ENCODE measurements at regions not wholly inside any gene's neighbourhood (a gene's known extent, or its start where the extent isn't known, plus 50 kb on each side); places are given as distances from the start of the nearest gene placed in this dataset.
"Not testable (repeated sequence)": the region's sequence is repeated elsewhere in the genome, so short reads cannot be mapped to it uniquely, and the experiment has no call there.

DNA sequence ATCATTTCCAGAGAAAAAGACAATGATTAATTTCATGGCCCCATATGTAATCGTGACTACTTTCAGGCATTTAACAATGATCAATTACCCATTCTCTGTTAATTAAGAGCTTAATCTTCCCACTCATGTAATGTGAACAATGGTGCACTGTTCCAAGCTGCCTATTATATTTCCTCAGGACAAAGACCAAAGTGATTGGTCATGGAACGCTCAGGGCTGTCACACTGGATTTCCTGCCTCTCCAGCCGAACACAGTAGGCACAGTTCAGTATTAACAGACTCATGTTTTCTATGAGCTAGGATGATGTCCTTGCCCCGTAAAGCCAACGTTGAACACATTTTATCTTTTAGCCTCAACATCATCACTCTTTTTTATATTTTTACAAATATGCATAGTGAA, 142.7 kb upstream of the FZD8 start:
- ATAC-seq: no peak
- Mint-ChIP-seq H3K36me3 (ENCODE audit: low read depth) (no peaks in the 10 kb centered on the region), H3K27ac (no peak overlapping the region), H3K4me1 (no peaks in the 10 kb centered on the region), H3K27me3 (no peaks in the 10 kb centered on the region), H3K4me3 (no peak overlapping the region), H3K9me3 (ENCODE audit: low read depth) (peaks cover 9% of the 10 kb centered on the region)
- intact Hi-C loops (cut with DNase I, micrococcal nuclease): no loop called here
- ChIA-PET CTCF (no interaction called here), POLR2A (no interaction called here)
- no peak for DNase-seq

DNA sequence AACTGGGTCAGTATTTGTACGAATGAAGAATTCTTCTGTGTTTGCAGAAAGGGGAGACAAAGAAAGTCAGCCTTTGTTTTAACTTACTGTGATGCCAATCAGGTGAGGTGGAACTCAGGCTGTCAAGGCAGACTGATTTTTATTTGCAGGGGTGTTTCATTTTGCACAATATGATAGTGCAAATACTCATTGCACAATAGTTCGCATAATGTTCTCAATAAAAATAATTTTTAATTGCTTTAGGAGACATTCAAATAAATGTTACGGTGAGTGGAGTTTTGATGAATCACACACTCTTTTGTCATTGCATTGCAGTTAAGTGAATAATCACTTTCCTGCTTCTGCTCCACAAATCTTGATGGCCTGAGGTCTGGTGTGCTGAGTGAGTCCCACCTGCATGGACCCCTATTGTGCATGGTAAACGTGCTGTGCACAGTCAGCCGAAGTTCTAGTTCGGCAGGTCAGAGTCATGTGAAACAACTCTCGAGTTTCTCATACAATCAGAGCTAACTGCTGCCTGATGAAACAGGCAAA, 141.3 kb upstream of the FZD8 start:
- H3K27me3 Mint-ChIP-seq: peaks cover 2% of the 10 kb centered on the region
- peaks cover 9% of the 10 kb centered on the region for H3K9me3 Mint-ChIP-seq (ENCODE audit: low read depth)
- H3K4me1 Mint-ChIP-seq: no peaks in the 10 kb centered on the region
- ATAC-seq (no peak), DNase-seq (no peak)
- ChIA-PET POLR2A (no interaction called here), CTCF (no interaction called here)
- intact Hi-C loops (cut with DNase I, micrococcal nuclease): no loop called here
- H3K4me3 Mint-ChIP-seq: no peak overlapping the region
- no peaks in the 10 kb centered on the region for H3K36me3 Mint-ChIP-seq (ENCODE audit: low read depth)
- H3K27ac Mint-ChIP-seq: no peak overlapping the region

DNA sequence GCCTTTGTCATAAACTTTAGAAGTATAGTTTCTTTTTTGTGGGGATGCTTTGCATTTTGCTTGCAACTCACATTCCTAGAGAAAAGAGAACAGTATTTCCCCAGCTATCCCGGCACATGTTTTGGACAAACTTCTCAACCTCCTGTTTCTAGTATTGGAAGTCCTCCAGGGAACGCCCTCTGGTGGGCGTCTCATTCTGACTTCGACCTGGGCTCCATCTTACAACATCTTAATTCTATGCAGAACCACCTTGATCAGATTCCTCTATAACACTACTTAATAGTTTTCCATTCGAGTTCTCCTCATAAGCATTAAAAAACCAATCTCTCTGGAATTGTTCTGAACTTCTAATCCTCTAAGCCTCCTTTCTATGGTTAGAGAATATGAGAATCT, 139.5 kb upstream of the FZD8 start:
- H3K27me3 Mint-ChIP-seq: peaks cover 6% of the 10 kb centered on the region
- no peak overlapping the region for H3K4me3 Mint-ChIP-seq
- peaks cover 1% of the 10 kb centered on the region for H3K9me3 Mint-ChIP-seq (ENCODE audit: low read depth)
- ATAC-seq (no peak), DNase-seq (peak; percentile 9)
- POLR2A ChIA-PET: no interaction called here
- no peaks in the 10 kb centered on the region for H3K4me1 Mint-ChIP-seq
- intact Hi-C loops (cut with DNase I, micrococcal nuclease): loop anchor here in 1 of 2 experiments (1.0 kb wide), 1 partner anchor 146 kb away; no protein-coding TSS in a partner anchor
- H3K36me3 Mint-ChIP-seq (ENCODE audit: low read depth): no peaks in the 10 kb centered on the region
- CTCF ChIA-PET: no interaction called here
- no peak overlapping the region for H3K27ac Mint-ChIP-seq

DNA sequence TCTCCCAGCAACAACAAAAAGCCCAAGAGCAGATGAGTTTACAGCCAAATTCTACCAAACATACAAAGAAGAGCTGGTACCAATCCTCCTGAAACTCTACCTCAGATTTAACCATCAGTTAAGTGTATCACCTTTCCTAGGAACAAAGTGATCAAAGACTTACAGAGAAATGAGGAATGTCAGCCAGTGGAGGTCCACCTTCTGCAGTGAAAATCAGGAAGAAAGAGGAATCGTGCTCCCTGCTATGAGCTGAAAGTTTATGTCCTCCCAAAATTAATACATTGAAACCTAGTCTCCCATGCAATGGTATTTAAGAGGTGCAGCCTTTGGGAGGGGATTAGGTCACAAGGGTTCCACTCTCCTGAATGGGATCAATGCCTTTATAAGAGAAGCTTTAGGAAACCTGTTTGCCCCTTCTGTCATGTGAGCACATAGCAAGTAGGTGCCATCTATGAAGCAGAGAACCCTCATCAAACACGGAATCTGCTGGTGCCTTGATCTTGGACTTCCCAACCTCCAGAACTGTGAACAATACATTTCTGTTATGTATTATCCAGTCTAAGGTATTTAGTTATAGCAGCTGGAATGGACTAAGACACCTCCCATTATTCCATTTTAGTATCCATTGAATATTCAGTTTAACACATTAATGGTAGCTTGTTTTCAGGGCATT, 139.0 kb upstream of the FZD8 start:
- no peaks in the 10 kb centered on the region for H3K9me3 Mint-ChIP-seq (ENCODE audit: low read depth)
- no peak overlapping the region for H3K4me3 Mint-ChIP-seq
- no peaks in the 10 kb centered on the region for H3K4me1 Mint-ChIP-seq
- DNase-seq (no peak), ATAC-seq (no peak)
- CTCF ChIA-PET: interaction anchor here (1.0 kb wide), 1 partner anchor 12 kb away, joined by 3 read pairs; no protein-coding TSS in a partner anchor
- intact Hi-C loops (cut with DNase I, micrococcal nuclease): loop anchor here in 1 of 2 experiments (1.0 kb wide), 1 partner anchor 146 kb away; no protein-coding TSS in a partner anchor
- H3K36me3 Mint-ChIP-seq (ENCODE audit: low read depth): no peaks in the 10 kb centered on the region
- no peak overlapping the region for H3K27ac Mint-ChIP-seq
- peaks cover 6% of the 10 kb centered on the region for H3K27me3 Mint-ChIP-seq
- POLR2A ChIA-PET: no interaction called here

DNA sequence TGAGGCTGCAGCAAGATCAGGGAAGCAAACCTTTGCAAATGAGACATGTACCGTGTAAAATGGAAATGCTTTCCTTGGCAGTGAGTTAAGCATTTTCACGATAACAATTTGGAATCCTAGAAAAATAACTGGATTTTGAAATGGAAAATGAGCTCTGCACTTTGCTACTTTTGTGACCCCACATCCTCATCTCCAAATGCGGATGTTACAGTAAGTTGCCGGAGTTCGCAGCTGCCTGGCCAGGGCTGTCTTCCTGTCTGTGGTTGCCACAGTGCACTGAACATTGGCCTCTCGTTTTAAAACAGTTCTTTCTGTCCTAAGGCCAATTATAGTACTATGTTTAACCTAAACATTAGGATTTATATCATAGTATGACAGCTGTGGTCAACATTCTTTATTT, 136.2 kb upstream of the FZD8 start:
- peaks cover 6% of the 10 kb centered on the region for H3K27me3 Mint-ChIP-seq

DNA sequence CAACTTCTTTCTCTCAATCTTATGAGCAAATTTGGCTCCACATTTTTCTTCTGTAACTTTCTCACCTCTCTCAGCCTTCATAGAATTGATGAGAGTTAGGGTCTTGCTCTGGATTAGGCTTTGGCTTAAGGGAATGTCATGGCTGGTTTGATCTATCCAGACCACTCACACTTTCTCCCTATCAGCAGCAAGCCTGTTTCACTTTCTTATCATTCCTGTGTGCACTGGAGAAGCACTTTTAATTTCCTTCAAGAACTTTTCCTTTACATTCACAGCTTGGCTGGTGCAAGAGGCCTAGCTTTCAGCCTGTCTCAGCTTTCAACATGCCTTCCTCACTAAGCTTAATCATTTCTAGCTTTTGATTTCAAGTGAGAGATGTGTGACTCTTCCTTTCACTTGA, 134.5 kb upstream of the FZD8 start:
- ATAC-seq; DNase-seq; H3K4me3 Mint-ChIP-seq; POLR2A ChIA-PET; H3K9me3 Mint-ChIP-seq (ENCODE audit: low read depth); H3K27me3 Mint-ChIP-seq; intact Hi-C loops (cut with DNase I, micrococcal nuclease); H3K4me1 Mint-ChIP-seq; H3K27ac Mint-ChIP-seq; H3K36me3 Mint-ChIP-seq (ENCODE audit: low read depth); CTCF ChIA-PET: not testable (repeated sequence)

More for the DNA sequence above, 136.2 kb upstream of the FZD8 start:
- Mint-ChIP-seq H3K36me3 (ENCODE audit: low read depth) (no peaks in the 10 kb centered on the region), H3K27ac (no peak overlapping the region), H3K4me3 (no peak overlapping the region), H3K4me1 (no peaks in the 10 kb centered on the region), H3K9me3 (ENCODE audit: low read depth) (no peaks in the 10 kb centered on the region)
- CTCF ChIA-PET: interaction anchor here (0.6 kb wide), 1 partner anchor 44 kb away, joined by 3 read pairs; no protein-coding TSS in a partner anchor
- POLR2A ChIA-PET: no interaction called here
- DNase-seq (no peak), ATAC-seq (no peak)
- intact Hi-C loops (cut with DNase I, micrococcal nuclease): no loop called here

DNA sequence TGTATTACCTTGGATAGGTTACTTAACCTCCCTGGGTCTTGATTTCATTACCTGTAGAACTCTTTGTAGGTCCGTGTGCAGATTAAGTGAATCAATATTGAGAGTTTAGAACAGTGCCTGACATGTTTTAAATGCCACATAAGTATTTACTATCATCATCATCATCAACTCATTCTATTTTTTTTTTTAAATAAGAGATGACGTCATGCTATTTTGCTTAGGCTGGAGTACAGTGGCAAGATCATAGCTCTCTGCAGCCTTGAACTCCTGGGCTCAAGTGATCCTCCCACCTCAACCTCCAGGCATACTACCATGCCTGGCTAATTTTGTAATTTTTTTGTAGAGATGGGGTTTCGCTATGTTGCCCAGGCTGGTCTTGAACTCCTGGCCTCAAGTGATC, 132.0 kb upstream of the FZD8 start:
- Mint-ChIP-seq H3K4me3 (no peak overlapping the region), H3K4me1 (no peaks in the 10 kb centered on the region), H3K9me3 (ENCODE audit: low read depth) (no peaks in the 10 kb centered on the region), H3K27me3 (peaks cover 6% of the 10 kb centered on the region), H3K36me3 (ENCODE audit: low read depth) (no peaks in the 10 kb centered on the region), H3K27ac (no peak overlapping the region)
- POLR2A ChIA-PET: no interaction called here
- intact Hi-C loops (cut with DNase I, micrococcal nuclease): no loop called here
- ATAC-seq: no peak
- DNase-seq: no peak
- CTCF ChIA-PET: no interaction called here

DNA sequence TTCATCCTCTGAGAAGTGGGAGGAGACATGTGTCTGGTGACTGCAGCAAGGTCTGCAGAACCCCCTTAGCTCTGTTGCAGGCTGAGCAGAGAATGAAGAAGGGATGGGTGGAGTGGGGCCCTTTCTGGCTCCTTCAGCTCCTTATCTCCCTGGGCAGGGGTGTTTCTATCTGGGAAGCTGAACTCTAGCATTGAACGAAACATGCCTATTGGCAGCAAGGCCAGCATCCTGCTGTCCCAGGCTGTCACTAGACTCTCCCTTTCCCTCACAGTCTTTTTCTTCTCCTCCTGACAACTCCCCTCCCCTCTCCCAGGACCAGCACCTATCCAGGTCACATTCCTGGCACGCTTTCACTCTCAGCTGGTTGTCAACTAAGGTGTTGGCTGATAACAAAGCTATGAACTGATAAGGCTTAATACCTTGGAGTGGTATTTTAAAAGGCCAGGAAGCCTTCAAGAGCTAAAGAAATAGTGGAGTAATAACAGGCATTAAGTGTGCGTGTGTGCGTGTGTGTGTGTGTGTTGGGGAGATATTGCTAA, 128.8 kb upstream of the FZD8 start:
- Mint-ChIP-seq H3K4me3 (no peak overlapping the region), H3K27ac (no peak overlapping the region), H3K9me3 (ENCODE audit: low read depth) (no peaks in the 10 kb centered on the region), H3K4me1 (no peaks in the 10 kb centered on the region), H3K36me3 (ENCODE audit: low read depth) (no peaks in the 10 kb centered on the region), H3K27me3 (peaks cover 1% of the 10 kb centered on the region)
- no peak for DNase-seq
- POLR2A ChIA-PET: no interaction called here
- intact Hi-C loops (cut with DNase I, micrococcal nuclease): no loop called here
- CTCF ChIA-PET: interaction anchor here (0.5 kb wide), 1 partner anchor 20 kb away, joined by 3 read pairs; no protein-coding TSS in a partner anchor
- no peak for ATAC-seq

DNA sequence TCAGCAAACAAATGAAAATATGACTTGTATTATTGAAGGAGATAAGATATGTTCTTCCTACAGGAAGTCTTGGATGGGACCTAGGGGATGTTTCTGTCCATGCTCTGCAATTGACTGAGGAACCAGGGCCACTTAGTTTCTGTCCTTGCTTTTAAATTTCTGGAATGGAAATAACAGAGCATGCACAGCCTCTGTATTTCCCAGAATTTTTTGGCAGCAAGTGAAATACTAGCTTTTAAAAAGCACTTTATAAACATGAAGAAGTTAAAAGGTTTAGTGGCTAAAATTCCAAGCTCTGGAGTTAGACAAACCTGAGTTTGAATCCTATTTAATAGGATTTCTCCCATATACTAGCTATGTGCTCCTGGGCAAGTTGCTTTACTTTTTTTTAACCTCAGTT, 127.7 kb upstream of the FZD8 start:
- DNase-seq (no peak), ATAC-seq (no peak)
- Mint-ChIP-seq H3K36me3 (ENCODE audit: low read depth) (no peaks in the 10 kb centered on the region), H3K4me1 (no peaks in the 10 kb centered on the region), H3K27ac (no peak overlapping the region), H3K9me3 (ENCODE audit: low read depth) (no peaks in the 10 kb centered on the region), H3K27me3 (peaks cover 1% of the 10 kb centered on the region), H3K4me3 (no peak overlapping the region)
- intact Hi-C loops (cut with DNase I, micrococcal nuclease): no loop called here
- POLR2A ChIA-PET: no interaction called here
- CTCF ChIA-PET: no interaction called here

DNA sequence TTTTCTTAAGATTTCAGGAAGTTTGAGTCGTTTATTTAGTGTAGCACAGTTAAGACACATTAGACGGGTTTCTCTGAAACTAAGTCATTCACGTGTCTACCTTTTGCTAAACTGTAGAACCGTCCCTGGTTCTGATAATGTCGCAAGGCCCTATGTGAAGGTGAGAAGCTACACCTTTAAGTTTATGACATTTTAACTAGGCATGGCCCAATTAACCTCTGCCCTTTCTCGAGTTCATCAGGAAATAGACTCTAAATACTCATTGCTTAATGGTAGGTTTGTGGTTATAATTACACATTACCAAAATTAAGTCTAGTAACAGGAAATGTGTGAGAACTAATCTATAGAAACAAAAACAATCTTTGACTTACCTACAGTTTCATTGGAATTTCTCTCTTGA, 126.6 kb upstream of the FZD8 start:
- no peak overlapping the region for H3K4me3 Mint-ChIP-seq
- H3K4me1 Mint-ChIP-seq: no peaks in the 10 kb centered on the region
- H3K27me3 Mint-ChIP-seq: peaks cover 1% of the 10 kb centered on the region
- ATAC-seq (no peak), DNase-seq (no peak)
- POLR2A ChIA-PET: no interaction called here
- no peak overlapping the region for H3K27ac Mint-ChIP-seq
- H3K36me3 Mint-ChIP-seq (ENCODE audit: low read depth): no peaks in the 10 kb centered on the region
- CTCF ChIA-PET: interaction anchor here (0.9 to 1.1 kb wide), 3 partner anchors 9 to 16 kb away, joined by 3 to 4 read pairs (median 3); no protein-coding TSS in a partner anchor
- H3K9me3 Mint-ChIP-seq (ENCODE audit: low read depth): no peaks in the 10 kb centered on the region
- intact Hi-C loops (cut with DNase I, micrococcal nuclease): no loop called here

DNA sequence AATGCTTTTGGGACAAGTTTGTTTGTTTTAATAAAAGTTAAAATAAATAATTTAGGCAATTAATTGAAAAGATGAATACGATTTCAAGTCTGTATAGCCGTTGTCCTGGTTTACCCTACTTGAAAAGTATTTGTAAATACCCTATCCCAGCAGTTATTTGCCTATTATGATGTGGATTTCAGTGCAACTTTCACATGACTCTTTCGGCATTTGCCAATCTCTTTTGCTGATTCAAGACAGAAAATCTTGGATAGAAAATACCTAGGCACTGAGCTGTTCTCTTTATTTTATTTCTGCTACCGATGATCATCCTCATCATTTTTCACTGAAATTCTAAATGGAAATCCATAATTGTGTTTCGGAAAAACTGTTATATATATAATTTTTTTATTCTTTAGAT, 125.9 kb upstream of the FZD8 start:
- Mint-ChIP-seq H3K27me3 (peaks cover 1% of the 10 kb centered on the region), H3K4me3 (no peak overlapping the region), H3K4me1 (no peaks in the 10 kb centered on the region), H3K27ac (no peak overlapping the region), H3K36me3 (ENCODE audit: low read depth) (no peaks in the 10 kb centered on the region), H3K9me3 (ENCODE audit: low read depth) (no peaks in the 10 kb centered on the region)
- ChIA-PET CTCF (interaction anchor here (0.9 to 1.1 kb wide), 3 partner anchors 8 to 15 kb away, joined by 3 to 4 read pairs (median 3); no protein-coding TSS in a partner anchor), POLR2A (no interaction called here)
- intact Hi-C loops (cut with DNase I, micrococcal nuclease): no loop called here
- ATAC-seq: no peak
- DNase-seq: no peak

DNA sequence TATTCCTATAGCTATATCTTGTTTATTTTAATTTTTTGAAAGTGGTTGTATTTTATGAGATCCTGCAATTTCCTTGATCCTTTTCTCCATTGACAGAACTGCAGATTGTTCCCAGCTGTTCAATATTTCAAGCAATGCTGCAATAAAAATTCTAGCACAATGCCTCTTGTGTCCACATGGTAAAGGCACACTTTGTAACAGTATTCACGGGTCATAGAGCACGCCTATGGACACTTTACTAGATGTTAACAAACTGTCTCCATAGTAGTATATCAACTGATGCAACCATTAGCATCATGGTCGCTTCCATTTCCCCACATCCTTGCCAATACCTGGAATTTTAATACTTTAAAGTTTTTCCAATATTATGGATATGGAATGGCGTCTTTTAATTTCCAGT, 123.9 kb upstream of the FZD8 start:
- ChIA-PET CTCF (no interaction called here), POLR2A (no interaction called here)
- Mint-ChIP-seq H3K4me3 (no peak overlapping the region), H3K36me3 (ENCODE audit: low read depth) (no peaks in the 10 kb centered on the region), H3K27ac (no peak overlapping the region), H3K9me3 (ENCODE audit: low read depth) (no peaks in the 10 kb centered on the region), H3K27me3 (peaks cover 1% of the 10 kb centered on the region), H3K4me1 (no peaks in the 10 kb centered on the region)
- no peak for ATAC-seq
- intact Hi-C loops (cut with DNase I, micrococcal nuclease): no loop called here
- DNase-seq: no peak

Data from activated CD4-positive, alpha-beta T cell treated with anti-CD3 and anti-CD28 coated beads for 36 hours (primary cell).